NT2/D1 (cell line): ENCODE measurements at regions not wholly inside any gene's neighbourhood (a gene's known extent, or its start where the extent isn't known, plus 50 kb on each side); places are given as distances from the start of the nearest gene placed in this dataset.

ENCODE experiments used
- DNase-seq: peaks from one replicate; pipeline ENCODE4 v3.0.0-alpha.2; 2011; ENCODE audit warnings: low read depth, low spot score
- H3K27me3 ChIP-seq: 2 replicates; pipeline ENCODE4 v1.6.0; 2011; ENCODE audit warnings: mild to moderate bottlenecking; ENCODE audit not compliant: insufficient read length, insufficient read depth
- H3K36me3 ChIP-seq: 2 replicates; pipeline ENCODE4 v1.6.1; 2011; ENCODE audit warnings: mild to moderate bottlenecking, low read length, mixed read lengths; ENCODE audit not compliant: insufficient read depth, insufficient read length
- H3K4me1 ChIP-seq: 2 replicates; pipeline ENCODE4 v1.5.1; 2011; ENCODE audit not compliant: insufficient read depth, insufficient read length
- H3K4me3 ChIP-seq: 2 replicates; pipeline ENCODE4 v1.5.1; 2011; ENCODE audit warnings: low read depth; ENCODE audit not compliant: insufficient read length
- H3K9ac ChIP-seq: 2 replicates; pipeline ENCODE4 v1.6.0; 2011; ENCODE audit warnings: low read depth; ENCODE audit not compliant: insufficient read length
- H3K9me3 ChIP-seq: 2 replicates; pipeline ENCODE4 v1.5.1; 2011; ENCODE audit warnings: mild to moderate bottlenecking, low read length; ENCODE audit not compliant: insufficient read depth
- SUZ12 ChIP-seq: IDR thresholded peaks from 2 replicates; pipeline ENCODE4 v1.6.1; 2011; ENCODE audit not compliant: insufficient read length, insufficient read depth; ENCODE audit errors: extremely low read depth
- YY1 ChIP-seq: IDR thresholded peaks from 2 replicates; pipeline ENCODE4 v1.6.1; 2011; ENCODE audit not compliant: insufficient read length, insufficient read depth
- ZNF274 ChIP-seq: IDR thresholded peaks from 2 replicates; pipeline ENCODE4 v1.6.1; 2011; ENCODE audit warnings: mild to moderate bottlenecking, low read depth, low read length

DNA sequence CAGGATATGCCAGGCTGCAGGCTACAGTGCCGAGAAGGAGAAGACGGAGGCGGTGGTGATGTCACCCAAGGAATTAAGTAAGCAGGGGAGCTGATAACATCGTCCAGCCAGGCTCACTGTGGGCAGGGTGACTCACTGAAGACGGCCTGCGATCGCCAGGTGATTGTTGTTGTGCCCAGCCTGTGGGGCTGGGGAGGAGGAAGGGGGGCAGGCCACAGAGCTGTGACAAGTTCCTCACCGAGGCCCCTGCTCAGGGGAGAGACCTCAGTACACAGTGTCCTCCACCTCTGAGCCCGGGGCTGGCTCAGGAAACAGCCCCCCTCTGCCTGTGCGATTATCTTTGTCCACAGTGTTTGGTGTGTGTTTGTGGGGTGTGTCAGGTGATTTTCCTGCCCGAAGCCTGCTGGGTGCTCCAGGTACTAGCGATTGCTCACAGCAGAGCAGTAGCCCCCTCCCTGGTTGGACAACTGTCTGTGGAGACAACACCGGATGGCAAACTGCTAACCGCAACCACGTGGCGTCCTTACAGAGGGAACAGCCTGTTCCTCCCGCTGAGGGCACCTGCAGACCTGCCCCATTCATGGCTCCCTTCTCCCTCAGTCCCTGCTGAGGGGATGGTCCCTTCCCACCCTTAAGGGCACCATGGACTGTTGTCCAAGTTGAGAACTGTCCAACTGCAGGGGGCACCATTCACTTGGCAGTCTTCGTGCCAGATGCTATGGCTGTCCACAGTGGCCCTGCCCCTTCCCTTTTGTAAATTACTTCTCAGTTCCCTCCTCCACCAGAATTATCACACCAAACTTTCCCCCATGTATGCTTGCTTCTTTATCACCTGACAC lies 95.1 kb downstream of the ZFP36L2 start:
- TF ChIP-seq YY1 (no peak), ZNF274 (no peak), SUZ12 (no peak)
- no peak for DNase-seq
- H3K4me3 ChIP-seq, result no peak overlapping the region
- H3K9me3 ChIP-seq, result peaks cover 7% of the 10 kb centered on the region; the same call in 1 of the 2 replicates
- no peaks in the 10 kb centered on the region for H3K27me3 ChIP-seq
- H3K4me1 ChIP-seq, result peaks cover 19% of the 10 kb centered on the region
- H3K36me3 ChIP-seq, result no peaks in the 10 kb centered on the region
- H3K9ac ChIP-seq, result no peak overlapping the region

GRCh38 chr2:43130548-43130875 lies 95.9 kb downstream of the ZFP36L2 start:
- DNase-seq, result no peak
- Histone ChIP-seq H3K36me3 (no peaks in the 10 kb centered on the region), H3K4me3 (no peak overlapping the region), H3K9me3 (peaks cover 7% of the 10 kb centered on the region; the same call in 1 of the 2 replicates), H3K4me1 (peaks cover 19% of the 10 kb centered on the region), H3K27me3 (no peaks in the 10 kb centered on the region), H3K9ac (no peak overlapping the region)
- TF ChIP-seq YY1 (no peak), SUZ12 (no peak), ZNF274 (no peak)

- H3K9ac ChIP-seq, result no peak overlapping the region
- TF ChIP-seq SUZ12 (no peak), ZNF274 (no peak), YY1 (no peak)
- no peak overlapping the region for H3K4me3 ChIP-seq
- peaks cover 7% of the 10 kb centered on the region; the same call in 1 of the 2 replicates for H3K9me3 ChIP-seq
- no peak for DNase-seq
- H3K36me3 ChIP-seq, result no peaks in the 10 kb centered on the region
- peaks cover 19% of the 10 kb centered on the region for H3K4me1 ChIP-seq
- no peaks in the 10 kb centered on the region for H3K27me3 ChIP-seq
These were observed 96.5 kb downstream of the ZFP36L2 start for GRCh38 chr2:43129676-43130547.

DNA sequence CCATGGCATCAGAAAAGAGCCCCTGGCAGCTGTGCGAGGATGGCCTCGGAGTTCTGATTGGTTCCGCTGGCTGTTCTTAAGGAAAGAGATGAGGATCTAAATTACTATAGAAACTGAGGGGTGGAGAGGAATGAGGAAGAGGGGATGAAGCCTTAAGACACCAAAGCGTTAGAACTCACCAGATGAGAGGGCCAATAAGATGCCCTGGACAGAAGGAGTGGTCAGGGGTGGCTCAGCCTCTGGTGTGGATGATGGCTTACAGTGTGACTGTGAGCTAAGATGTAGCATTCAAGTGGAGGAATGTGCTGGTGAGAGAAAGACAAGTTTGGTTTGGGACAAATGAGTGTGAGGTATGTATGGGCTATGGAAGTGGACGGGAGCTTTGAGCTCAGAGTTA lies 97.8 kb downstream of the ZFP36L2 start:
- H3K9me3 ChIP-seq, result peaks cover 7% of the 10 kb centered on the region; the same call in 1 of the 2 replicates
- peaks cover 16% of the 10 kb centered on the region for H3K4me1 ChIP-seq
- no peak overlapping the region for H3K9ac ChIP-seq
- no peak for TF ChIP-seq SUZ12
- TF ChIP-seq YY1, result no peak
- TF ChIP-seq ZNF274, result no peak
- DNase-seq, result no peak
- H3K36me3 ChIP-seq, result no peaks in the 10 kb centered on the region
- no peak overlapping the region for H3K4me3 ChIP-seq
- H3K27me3 ChIP-seq, result no peaks in the 10 kb centered on the region

GRCh38 chr2:43127941-43128558 lies 98.4 kb downstream of the ZFP36L2 start:
- H3K4me1 ChIP-seq, result peaks cover 14% of the 10 kb centered on the region
- no peaks in the 10 kb centered on the region for H3K36me3 ChIP-seq
- no peak overlapping the region for H3K9ac ChIP-seq
- H3K27me3 ChIP-seq, result no peaks in the 10 kb centered on the region
- H3K4me3 ChIP-seq, result no peak overlapping the region
- TF ChIP-seq SUZ12 (no peak), YY1 (no peak), ZNF274 (no peak)
- peaks cover 7% of the 10 kb centered on the region; the same call in 1 of the 2 replicates for H3K9me3 ChIP-seq
- no peak for DNase-seq

- peaks cover 14% of the 10 kb centered on the region for H3K4me1 ChIP-seq
- no peak for DNase-seq
- no peak overlapping the region for H3K9ac ChIP-seq
- H3K36me3 ChIP-seq, result no peaks in the 10 kb centered on the region
- TF ChIP-seq YY1 (no peak), SUZ12 (no peak), ZNF274 (no peak)
- H3K4me3 ChIP-seq, result no peak overlapping the region
- H3K27me3 ChIP-seq, result no peaks in the 10 kb centered on the region
- peaks cover 7% of the 10 kb centered on the region; the same call in 1 of the 2 replicates for H3K9me3 ChIP-seq
These were observed 99.0 kb downstream of the ZFP36L2 start for GRCh38 chr2:43127208-43127940.
